Right lung (tissue), 2 donors: ENCODE measurements at regions not wholly inside any gene's neighbourhood (a gene's known extent, or its start where the extent isn't known, plus 50 kb on each side); places are given as distances from the start of the nearest gene placed in this dataset.

ENCODE experiments used
- DNase-seq, 2 donors: peaks; one replicate each; pipeline ENCODE4 v3.0.0-alpha.2; 2013

GRCh38 chrX:8319359-8319758 lies 145.3 kb upstream of the VCX3B start:
- DNase-seq, result no peak

DNA sequence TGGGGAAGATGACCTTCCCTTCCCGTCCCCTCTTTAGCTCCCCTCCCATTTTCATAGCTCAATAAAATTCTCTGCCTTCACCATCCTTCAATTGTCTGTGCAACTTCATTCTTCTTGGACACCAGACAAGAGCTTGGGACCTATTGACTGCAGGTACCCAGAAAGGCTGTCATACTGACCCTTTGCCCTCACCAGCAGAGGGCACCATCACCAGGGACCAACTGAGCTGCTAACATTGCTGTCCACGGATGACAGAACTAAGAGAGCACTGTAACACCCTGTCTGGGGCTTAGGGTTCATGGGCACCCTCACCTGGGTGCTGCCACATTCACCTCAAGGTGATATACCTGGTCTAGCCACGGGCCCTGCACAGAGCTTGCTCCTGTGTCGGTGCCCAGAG lies 141.3 kb upstream of the VCX3B start:
- DNase-seq, result no peak

DNA sequence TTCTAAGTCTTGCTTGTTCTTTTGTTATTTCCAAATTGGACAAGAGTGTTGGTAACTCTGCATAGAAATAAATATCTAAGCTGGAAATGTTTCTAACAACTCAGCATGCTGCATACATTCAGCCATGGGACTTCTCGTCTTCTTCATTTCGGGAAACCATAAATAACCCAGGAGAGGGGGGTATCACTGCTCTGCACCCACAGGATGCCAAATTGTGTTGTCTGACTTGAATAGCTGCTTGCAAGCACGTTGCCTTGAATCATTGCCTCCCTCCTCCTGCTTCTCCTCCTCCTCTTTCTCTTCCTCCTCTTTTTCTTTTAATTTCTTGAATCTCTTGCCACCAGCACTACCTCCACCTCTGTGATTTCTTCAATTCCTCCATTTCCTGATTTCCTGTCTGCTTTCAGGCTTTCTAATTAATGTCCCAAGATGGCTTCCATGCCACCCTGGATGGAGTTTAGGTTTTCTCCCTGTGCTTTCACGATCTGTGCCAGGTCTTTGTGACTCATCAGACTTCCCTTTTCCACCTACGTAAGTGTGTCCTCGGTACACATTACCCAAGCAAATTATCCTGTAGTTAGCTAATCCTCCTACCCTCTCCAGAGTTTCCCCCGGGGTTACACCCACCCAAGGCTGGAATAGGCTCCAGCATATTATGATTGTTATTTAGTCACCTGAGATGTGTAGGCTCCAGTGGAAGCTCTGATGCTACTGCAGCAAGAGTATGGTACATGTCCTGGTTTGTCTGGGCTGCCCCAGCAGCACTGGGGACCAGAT lies 122.6 kb upstream of the VCX3B start:
- DNase-seq, result no peak

DNA sequence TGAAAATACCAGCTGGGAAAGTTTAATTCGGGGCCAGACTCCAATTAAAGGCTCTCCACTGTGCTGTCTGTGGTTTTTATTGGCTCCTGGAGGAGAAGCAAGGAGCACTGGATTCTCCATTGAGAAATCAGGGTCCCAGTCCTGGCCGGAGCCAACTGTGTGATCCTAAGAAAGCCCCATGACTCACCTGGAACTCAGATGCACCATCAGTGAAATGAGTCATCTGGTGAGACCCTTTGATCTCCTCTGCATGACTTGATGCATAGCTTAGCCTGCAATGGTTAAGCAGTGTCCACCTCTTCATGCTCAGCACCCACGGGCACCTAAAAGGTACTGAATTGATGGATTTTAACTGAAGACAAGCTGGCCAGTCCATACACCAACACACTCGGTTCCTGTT lies 119.2 kb upstream of the VCX3B start:
- DNase-seq, result no peak

- no peak for DNase-seq
Measured at GRCh38 chrX:8346060-8346459, 118.6 kb upstream of the VCX3B start.

GRCh38 chrX:8346892-8347291 lies 117.7 kb upstream of the VCX3B start:
- no peak for DNase-seq

DNA sequence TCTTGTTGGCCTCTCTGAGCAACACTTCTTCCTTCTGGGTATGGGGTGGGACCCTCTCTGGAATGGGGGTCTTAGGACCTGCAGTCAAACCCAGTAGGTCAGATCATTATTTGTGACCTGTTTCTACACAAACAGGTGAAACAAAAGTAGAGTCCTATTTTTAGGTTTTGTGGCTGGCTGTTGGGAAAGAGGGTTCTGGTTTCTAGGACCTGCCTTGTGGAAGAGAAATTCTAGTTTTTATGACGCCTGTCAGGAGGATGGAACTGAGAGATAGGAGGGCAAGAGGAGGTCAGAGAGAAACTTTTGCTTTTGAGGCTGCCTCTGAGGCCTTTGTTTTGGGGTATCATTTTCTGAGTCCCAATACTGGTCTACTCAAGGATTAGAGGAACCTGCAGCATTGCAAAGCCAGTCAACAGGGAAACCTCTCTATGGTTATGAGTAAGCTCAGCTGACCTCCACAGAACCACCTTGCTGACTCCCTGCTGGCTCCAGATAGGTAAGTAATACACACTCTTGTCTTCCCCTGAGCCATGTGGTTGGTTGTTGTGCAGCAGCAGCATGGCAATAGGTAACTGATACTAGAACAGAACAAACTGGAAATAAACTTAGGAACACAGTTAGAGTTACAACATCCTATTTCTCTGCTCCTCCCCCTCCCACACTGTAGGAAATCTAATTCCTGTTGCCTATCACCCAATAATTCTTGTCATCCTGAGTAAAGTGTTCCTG lies 114.7 kb upstream of the VCX3B start:
- DNase-seq, result no peak

DNA sequence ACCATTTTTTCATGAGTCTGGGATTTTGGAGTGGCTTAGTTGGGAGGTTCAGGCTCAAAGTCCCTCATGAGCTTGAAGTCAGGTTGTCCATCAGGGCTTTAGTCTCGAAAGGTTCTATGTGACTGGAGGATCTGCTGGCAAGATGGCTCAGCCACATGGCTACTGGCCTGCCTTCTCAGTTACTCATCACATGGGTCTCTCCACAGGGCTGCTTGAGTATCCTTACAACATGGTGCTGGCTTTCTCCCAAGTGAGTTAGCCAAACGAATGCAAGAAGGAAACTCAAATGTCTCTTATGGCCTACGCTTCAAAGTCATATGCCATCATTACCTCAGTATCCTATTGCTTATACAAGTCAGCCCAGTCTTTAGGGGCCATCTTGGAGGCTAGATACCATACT lies 106.3 kb upstream of the VCX3B start:
- no peak for DNase-seq

- DNase-seq, result peak in 1 of 2 donors; percentile 3
Measured at GRCh38 chrX:8364369-8365141, 100.1 kb upstream of the VCX3B start.

GRCh38 chrX:8366481-8366880 lies 98.1 kb upstream of the VCX3B start:
- DNase-seq, result no peak

GRCh38 chrX:8374041-8374825 lies 90.4 kb upstream of the VCX3B start:
- DNase-seq, result no peak

DNA sequence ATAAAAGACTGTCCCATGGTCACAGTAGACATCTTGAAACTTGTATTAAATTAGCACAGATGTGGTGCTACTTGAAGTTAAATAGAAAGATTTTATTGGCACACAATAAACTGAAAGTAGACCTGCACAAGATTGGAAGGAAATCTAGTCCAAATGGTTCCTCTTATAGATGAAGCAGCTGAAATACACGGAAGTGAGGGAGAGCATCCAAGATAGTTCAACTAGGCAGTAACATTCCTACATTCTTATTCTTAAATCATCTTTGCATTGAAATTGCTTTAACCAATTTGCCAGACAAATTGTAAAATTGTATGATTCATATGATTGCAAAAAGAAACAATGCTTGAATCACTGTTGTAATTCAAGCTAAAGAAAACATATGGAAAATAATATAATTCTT lies 87.6 kb upstream of the VCX3B start:
- DNase-seq, result no peak

GRCh38 chrX:8390771-8391170 lies 73.9 kb upstream of the VCX3B start:
- no peak for DNase-seq

GRCh38 chrX:8403988-8404387 lies 60.6 kb upstream of the VCX3B start:
- DNase-seq, result no peak

GRCh38 chrX:8404471-8404870 lies 60.2 kb upstream of the VCX3B start:
- peak in 1 of 2 donors; percentile 4 for DNase-seq

- peak in 1 of 2 donors; percentile 6 for DNase-seq
Measured at GRCh38 chrX:8404926-8405325, 59.7 kb upstream of the VCX3B start.

DNA sequence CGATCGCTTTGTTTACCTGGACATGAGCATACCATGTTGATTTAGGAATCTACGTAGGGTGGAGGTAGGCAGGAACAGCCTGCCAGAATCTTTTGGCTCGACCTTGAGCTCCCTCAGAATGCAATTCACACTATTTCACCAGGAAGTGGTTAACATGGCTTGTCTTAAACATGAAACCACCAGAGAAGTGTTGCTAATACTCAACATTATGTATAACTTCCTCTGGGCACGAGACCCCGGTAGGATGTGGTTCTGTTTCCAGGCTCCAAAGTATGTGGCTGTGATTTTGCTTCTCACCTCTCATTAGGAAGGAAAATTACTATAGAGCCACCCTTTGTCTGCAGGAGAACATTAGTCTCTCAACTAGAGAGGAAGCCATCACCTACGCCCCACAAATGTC lies 59.0 kb upstream of the VCX3B start:
- DNase-seq, result no peak

GRCh38 chrX:8413279-8413678 lies 51.4 kb upstream of the VCX3B start:
- no peak for DNase-seq
